WTC11 (cell line): ENCODE measurements at regions not wholly inside any gene's neighbourhood (a gene's known extent, or its start where the extent isn't known, plus 50 kb on each side); places are given as distances from the start of the nearest gene placed in this dataset.
A peak's percentile ranks its signal among the peaks of the same experiment; 100 is the strongest.

Experiments
- ATAC-seq: fragments of 200-7000 bp; cut with Tn5 transposase; 2 replicates; pipeline ENCODE4 v1.10.0; 2021; ENCODE audit warnings: mild to moderate bottlenecking, moderate library complexity
- CTCF ChIA-PET: fragments of 300-600 bp; sonication (Branson Sonifier 250); formaldehyde crosslinking; loops from one replicate; lab custom pipeline; 2021; ENCODE audit warnings: antibody characterized with exemption; lab: Charles Lee
- POLR2A ChIA-PET: fragments of 350-600 bp; sonication (Branson Sonifier 250); formaldehyde crosslinking; loops from one replicate; lab custom pipeline; 2021; ENCODE audit warnings: antibody characterized with exemption; lab: Charles Lee
- DNase-seq: peaks from one replicate; pipeline ENCODE4 v3.0.0; 2021; ENCODE audit warnings: low spot score
- H3K27ac Mint-ChIP-seq: 2 replicates; pipeline ENCODE4 v1.8.0; 2021; ENCODE audit warnings: mixed read lengths
- H3K27me3 Mint-ChIP-seq: 2 replicates; pipeline ENCODE4 v1.8.0; 2021; ENCODE audit warnings: low read depth, mild to moderate bottlenecking, moderate library complexity, mixed read lengths
- H3K36me3 Mint-ChIP-seq: 2 replicates; pipeline ENCODE4 v1.8.0; 2021; ENCODE audit warnings: mixed read lengths
- H3K4me1 Mint-ChIP-seq: 2 replicates; pipeline ENCODE4 v1.8.0; 2022; ENCODE audit warnings: mixed read lengths
- H3K4me3 Mint-ChIP-seq: 2 replicates; pipeline ENCODE4 v1.8.0; 2021; ENCODE audit warnings: mild to moderate bottlenecking, moderate library complexity, mixed read lengths
- H3K9me3 Mint-ChIP-seq: 2 replicates; pipeline ENCODE4 v1.8.0; 2021; ENCODE audit warnings: mixed read lengths
- AFF4 ChIP-seq: sonication (generic); formaldehyde crosslinking; IDR thresholded peaks from 2 replicates; pipeline ENCODE4 v1.8.1; 2023; ENCODE audit warnings: mild to moderate bottlenecking, missing genetic modification reagents, borderline replicate concordance
- ATF1 ChIP-seq: sonication (generic); formaldehyde crosslinking; IDR thresholded peaks from 2 replicates; pipeline ENCODE4 v1.8.1; 2023; ENCODE audit warnings: mild to moderate bottlenecking, moderate library complexity, missing genetic modification reagents
- ATF6 ChIP-seq: sonication (generic); formaldehyde crosslinking; IDR thresholded peaks from 2 replicates; pipeline ENCODE4 v1.8.1; 2023; ENCODE audit warnings: mild to moderate bottlenecking, missing genetic modification reagents
- CREB1 ChIP-seq: sonication (generic); formaldehyde crosslinking; IDR thresholded peaks from 2 replicates; pipeline ENCODE4 v1.8.0; 2023; ENCODE audit warnings: mild to moderate bottlenecking, missing genetic modification reagents
- CTCF ChIP-seq: fragments of 200-600 bp; IDR thresholded peaks from 2 replicates; pipeline ENCODE4 v1.8.0; 2022; ENCODE audit warnings: antibody characterized with exemption
- E2F1 ChIP-seq: sonication (generic); formaldehyde crosslinking; IDR thresholded peaks from 2 replicates; pipeline ENCODE4 v1.8.0; 2022; ENCODE audit warnings: mild to moderate bottlenecking, missing genetic modification reagents
- E2F4 ChIP-seq: sonication (generic); formaldehyde crosslinking; IDR thresholded peaks from 2 replicates; pipeline ENCODE4 v1.8.1; 2022; ENCODE audit warnings: low read depth, mild to moderate bottlenecking, moderate library complexity, missing genetic modification reagents, borderline replicate concordance
- EMX1 ChIP-seq: fragments of 250-450 bp; sonication (Bioruptor Pico); IDR thresholded peaks from 2 replicates; pipeline ENCODE4 v1.8.0; 2021; ENCODE audit warnings: mild to moderate bottlenecking
- ETV6 ChIP-seq: sonication (generic); formaldehyde crosslinking; IDR thresholded peaks from 2 replicates; pipeline ENCODE4 v1.8.1; 2022; ENCODE audit warnings: mild to moderate bottlenecking, missing genetic modification reagents
- FOXP1 ChIP-seq: sonication (generic); formaldehyde crosslinking; IDR thresholded peaks from 2 replicates; pipeline ENCODE4 v1.8.0; 2022; ENCODE audit warnings: missing genetic modification reagents, mild to moderate bottlenecking, moderate library complexity, borderline replicate concordance
- FOXP4 ChIP-seq: sonication (generic); formaldehyde crosslinking; IDR thresholded peaks from 2 replicates; pipeline ENCODE4 v1.8.0; 2022; ENCODE audit warnings: mild to moderate bottlenecking, missing genetic modification reagents
- IRF1 ChIP-seq: sonication (generic); formaldehyde crosslinking; IDR thresholded peaks from 2 replicates; pipeline ENCODE4 v1.8.0; 2023; ENCODE audit warnings: missing genetic modification reagents
- NFATC4 ChIP-seq: fragments of 250-450 bp; sonication (Bioruptor Pico); IDR thresholded peaks from 2 replicates; pipeline ENCODE4 v1.9.0; 2021; ENCODE audit warnings: mild to moderate bottlenecking
- NR1H2 ChIP-seq: sonication (generic); formaldehyde crosslinking; IDR thresholded peaks from 2 replicates; pipeline ENCODE4 v1.9.0; 2021; ENCODE audit warnings: mild to moderate bottlenecking, moderate library complexity, missing genetic modification reagents
- PREB ChIP-seq: sonication (generic); formaldehyde crosslinking; IDR thresholded peaks from 2 replicates; pipeline ENCODE4 v1.8.1; 2022; ENCODE audit warnings: mild to moderate bottlenecking, missing genetic modification reagents, moderate library complexity, borderline replicate concordance
- RELA ChIP-seq: sonication (generic); formaldehyde crosslinking; IDR thresholded peaks from 2 replicates; pipeline ENCODE4 v1.8.1; 2022; ENCODE audit warnings: missing genetic modification reagents, mild to moderate bottlenecking, borderline replicate concordance
- RORB ChIP-seq: fragments of 250-450 bp; sonication (Bioruptor Pico); IDR thresholded peaks from 2 replicates; pipeline ENCODE4 v1.9.0; 2021; ENCODE audit warnings: mild to moderate bottlenecking
- SOX15 ChIP-seq: fragments of 250-450 bp; sonication (Bioruptor Pico); IDR thresholded peaks from 2 replicates; pipeline ENCODE4 v1.9.0; 2021; ENCODE audit warnings: mild to moderate bottlenecking
- TEAD4 ChIP-seq: sonication (generic); formaldehyde crosslinking; IDR thresholded peaks from 2 replicates; pipeline ENCODE4 v1.8.0; 2022; ENCODE audit warnings: mild to moderate bottlenecking, missing genetic modification reagents
- ZSCAN18 ChIP-seq: fragments of 250-450 bp; sonication (Bioruptor Pico); IDR thresholded peaks from 2 replicates; pipeline ENCODE4 v2.1.2; 2022; ENCODE audit warnings: mild to moderate bottlenecking, moderate library complexity

- TF ChIP-seq NR1H2 (CRISPR knock-in tag), result no peak
- no peak for TF ChIP-seq SOX15
- TF ChIP-seq FOXP1 (CRISPR knock-in tag), result no peak
- no peak for TF ChIP-seq PREB (CRISPR knock-in tag)
- no peak for TF ChIP-seq FOXP4 (CRISPR knock-in tag)
- TF ChIP-seq ETV6 (CRISPR knock-in tag), result no peak
- TF ChIP-seq ZSCAN18 (CRISPR knock-in tag), result no peak
- no peak for TF ChIP-seq NFATC4 (CRISPR knock-in tag)
- TF ChIP-seq IRF1 (CRISPR knock-in tag), result no peak
- no peak for TF ChIP-seq E2F1
- no peak for TF ChIP-seq RORB (CRISPR knock-in tag)
- no peak for TF ChIP-seq ATF1 (CRISPR knock-in tag)
- no peak for TF ChIP-seq ATF6 (CRISPR knock-in tag)
- no peak for TF ChIP-seq RELA (CRISPR knock-in tag)
- TF ChIP-seq AFF4 (CRISPR knock-in tag), result no peak
- no peak for TF ChIP-seq TEAD4 (CRISPR knock-in tag)
- TF ChIP-seq CREB1 (CRISPR knock-in tag), result no peak
- TF ChIP-seq EMX1 (CRISPR knock-in tag), result no peak
- no peak for TF ChIP-seq CTCF
- TF ChIP-seq E2F4 (CRISPR knock-in tag), result no peak
- no peaks in the 10 kb centered on the region for H3K27me3 Mint-ChIP-seq
- DNase-seq (no peak), ATAC-seq (peak; percentile 28; the same call in 1 of the 2 replicates)
- peaks cover 8% of the 10 kb centered on the region; the same call in 1 of the 2 replicates for H3K36me3 Mint-ChIP-seq
- peaks cover 23% of the 10 kb centered on the region for H3K9me3 Mint-ChIP-seq
- ChIA-PET POLR2A (no interaction called here), CTCF (no interaction called here)
- H3K4me1 Mint-ChIP-seq, result no peaks in the 10 kb centered on the region
- no peak overlapping the region for H3K27ac Mint-ChIP-seq
- no peak overlapping the region for H3K4me3 Mint-ChIP-seq
These were observed 303.1 kb downstream of the ELAVL2 start for GRCh38 chr9:23522952-23523351.
